ENCODE measurements at regions not wholly inside any gene's neighbourhood (a gene's known extent, or its start where the extent isn't known, plus 50 kb on each side); places are given as distances from the start of the nearest gene placed in this dataset.

DNA sequence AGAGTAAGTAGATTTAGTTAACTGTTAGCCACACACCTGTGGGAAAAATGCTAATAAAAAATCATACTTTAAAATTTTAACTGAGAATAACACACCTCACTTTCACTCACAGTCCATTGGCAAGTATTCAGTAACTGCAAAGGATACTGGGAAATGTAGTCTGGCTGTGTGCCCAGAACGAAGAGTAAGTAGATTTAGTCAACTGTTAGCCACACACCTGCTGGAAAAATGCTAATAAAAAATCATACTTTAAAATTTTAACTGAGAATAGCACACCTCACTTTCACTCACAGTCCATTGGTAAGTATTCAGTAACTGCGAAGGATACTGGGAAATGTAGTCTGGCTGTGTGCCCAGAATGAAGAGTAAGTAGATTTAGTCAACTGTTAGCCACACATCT lies 178.4 kb upstream of the NWD2 start:
- TF ChIP-seq, protein P1, sequence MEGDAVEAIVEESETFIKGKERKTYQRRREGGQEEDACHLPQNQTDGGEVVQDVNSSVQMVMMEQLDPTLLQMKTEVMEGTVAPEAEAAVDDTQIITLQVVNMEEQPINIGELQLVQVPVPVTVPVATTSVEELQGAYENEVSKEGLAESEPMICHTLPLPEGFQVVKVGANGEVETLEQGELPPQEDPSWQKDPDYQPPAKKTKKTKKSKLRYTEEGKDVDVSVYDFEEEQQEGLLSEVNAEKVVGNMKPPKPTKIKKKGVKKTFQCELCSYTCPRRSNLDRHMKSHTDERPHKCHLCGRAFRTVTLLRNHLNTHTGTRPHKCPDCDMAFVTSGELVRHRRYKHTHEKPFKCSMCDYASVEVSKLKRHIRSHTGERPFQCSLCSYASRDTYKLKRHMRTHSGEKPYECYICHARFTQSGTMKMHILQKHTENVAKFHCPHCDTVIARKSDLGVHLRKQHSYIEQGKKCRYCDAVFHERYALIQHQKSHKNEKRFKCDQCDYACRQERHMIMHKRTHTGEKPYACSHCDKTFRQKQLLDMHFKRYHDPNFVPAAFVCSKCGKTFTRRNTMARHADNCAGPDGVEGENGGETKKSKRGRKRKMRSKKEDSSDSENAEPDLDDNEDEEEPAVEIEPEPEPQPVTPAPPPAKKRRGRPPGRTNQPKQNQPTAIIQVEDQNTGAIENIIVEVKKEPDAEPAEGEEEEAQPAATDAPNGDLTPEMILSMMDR (IDR thresholded peaks at IDR 0.05): no peak
- TF ChIP-seq ZFX (IDR thresholded peaks at IDR 0.05; ENCODE audit: borderline replicate concordance): no peak
